Gastrocnemius medialis (tissue), 4 donors: ENCODE measurements at regions not wholly inside any gene's neighbourhood (a gene's known extent, or its start where the extent isn't known, plus 50 kb on each side); places are given as distances from the start of the nearest gene placed in this dataset.

ENCODE experiments used
- POLR2A ChIP-seq, 2 donors: fragments of 450-650 bp; IDR thresholded peaks; one replicate each; pipeline ENCODE4 v1.6.1; 2017; ENCODE audit warnings: antibody characterized with exemption in 2 of 2, mild to moderate bottlenecking in 2 of 2, moderate library complexity in 2 of 2
- TF ChIP-seq, protein P1 (sequence below), 5 experiments: fragments of 450-650 bp in 3 of 5; fragments of 200-600 bp in 2 of 5; sonication (generic) in 2 of 5; IDR thresholded peaks in 4 of 5; conservative IDR thresholded peaks in 1 of 5; 1 replicate in 4 of 5; 2 replicates in 1 of 5; pipeline ENCODE4 v1.5.1; 2016 to 2019; ENCODE audit warnings: antibody characterized with exemption in 5 of 5, mild to moderate bottlenecking in 3 of 5, moderate library complexity in 3 of 5

DNA sequence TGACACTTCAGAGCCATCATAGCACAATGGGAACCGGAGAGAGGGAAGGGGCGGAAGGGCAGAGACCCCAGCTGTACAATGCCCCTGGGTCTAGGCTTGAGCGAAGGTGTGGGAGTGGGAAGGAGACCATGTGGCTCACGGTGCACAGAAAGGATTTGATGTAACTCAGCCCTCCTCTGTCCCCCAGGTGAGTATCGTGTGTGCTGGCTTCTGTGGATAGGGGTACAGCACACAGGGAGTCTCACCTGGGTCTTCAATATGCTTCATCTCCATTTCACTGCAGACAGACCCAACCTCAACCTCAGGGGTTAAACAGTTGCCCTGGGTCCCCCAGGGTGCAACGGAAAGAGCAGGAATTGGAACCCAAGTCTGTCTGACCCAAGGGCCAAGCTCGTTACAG, 122.2 kb downstream of the CDH26 start:
- TF ChIP-seq, protein P1, sequence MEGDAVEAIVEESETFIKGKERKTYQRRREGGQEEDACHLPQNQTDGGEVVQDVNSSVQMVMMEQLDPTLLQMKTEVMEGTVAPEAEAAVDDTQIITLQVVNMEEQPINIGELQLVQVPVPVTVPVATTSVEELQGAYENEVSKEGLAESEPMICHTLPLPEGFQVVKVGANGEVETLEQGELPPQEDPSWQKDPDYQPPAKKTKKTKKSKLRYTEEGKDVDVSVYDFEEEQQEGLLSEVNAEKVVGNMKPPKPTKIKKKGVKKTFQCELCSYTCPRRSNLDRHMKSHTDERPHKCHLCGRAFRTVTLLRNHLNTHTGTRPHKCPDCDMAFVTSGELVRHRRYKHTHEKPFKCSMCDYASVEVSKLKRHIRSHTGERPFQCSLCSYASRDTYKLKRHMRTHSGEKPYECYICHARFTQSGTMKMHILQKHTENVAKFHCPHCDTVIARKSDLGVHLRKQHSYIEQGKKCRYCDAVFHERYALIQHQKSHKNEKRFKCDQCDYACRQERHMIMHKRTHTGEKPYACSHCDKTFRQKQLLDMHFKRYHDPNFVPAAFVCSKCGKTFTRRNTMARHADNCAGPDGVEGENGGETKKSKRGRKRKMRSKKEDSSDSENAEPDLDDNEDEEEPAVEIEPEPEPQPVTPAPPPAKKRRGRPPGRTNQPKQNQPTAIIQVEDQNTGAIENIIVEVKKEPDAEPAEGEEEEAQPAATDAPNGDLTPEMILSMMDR (IDR thresholded peaks at IDR 0.05 in 4 of 5, conservative IDR thresholded peaks at IDR 0.05 in 1 of 5) = no peak
- no peak for TF ChIP-seq POLR2A (IDR thresholded peaks at IDR 0.05)
